T-helper 9 cell (primary cell): ENCODE measurements at regions not wholly inside any gene's neighbourhood (a gene's known extent, or its start where the extent isn't known, plus 50 kb on each side); places are given as distances from the start of the nearest gene placed in this dataset.

Experiments used
- DNase-seq: peaks from one replicate; pipeline ENCODE4 v3.0.0-alpha.2; 2020

DNA sequence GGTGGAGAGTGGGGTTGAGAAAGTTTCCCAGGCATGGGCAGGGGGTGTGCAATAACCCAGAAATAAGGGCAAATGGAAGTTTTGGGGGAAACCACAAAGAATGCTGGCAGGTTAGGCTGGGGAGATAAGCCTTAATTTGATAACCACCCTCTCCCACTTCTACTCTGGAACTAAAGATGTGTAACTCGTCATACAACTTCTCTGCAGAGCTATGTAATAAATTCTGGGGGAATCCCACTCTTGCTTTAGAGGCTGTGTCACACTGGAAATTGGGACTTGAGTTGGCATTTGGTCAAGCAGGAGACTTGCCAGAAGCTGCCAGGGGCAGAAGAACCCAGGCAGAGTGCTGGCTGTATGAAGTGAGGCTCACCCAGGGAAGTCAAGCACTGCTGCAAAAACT is 170.9 kb upstream of the CPEB2 start:
- DNase-seq, result no peak

DNA sequence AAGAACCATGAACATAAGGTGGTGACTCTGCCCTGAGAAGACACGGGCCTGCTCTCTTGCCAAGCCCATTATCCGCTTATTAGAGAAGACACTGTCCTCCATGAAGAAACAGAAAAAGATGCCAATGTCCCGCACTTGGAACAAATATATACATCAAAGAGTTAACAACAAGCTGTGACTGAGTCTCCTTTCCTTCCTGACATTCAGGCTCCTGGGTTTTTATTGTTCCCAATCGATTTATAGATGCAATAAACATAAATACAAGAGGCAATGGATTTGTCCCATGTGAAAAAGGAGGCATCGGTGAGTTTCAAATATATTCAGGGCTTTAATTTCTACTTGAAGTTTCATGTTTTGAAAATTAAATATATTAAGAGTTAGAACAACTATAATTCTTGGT is 169.2 kb upstream of the CPEB2 start:
- DNase-seq, result no peak

DNA sequence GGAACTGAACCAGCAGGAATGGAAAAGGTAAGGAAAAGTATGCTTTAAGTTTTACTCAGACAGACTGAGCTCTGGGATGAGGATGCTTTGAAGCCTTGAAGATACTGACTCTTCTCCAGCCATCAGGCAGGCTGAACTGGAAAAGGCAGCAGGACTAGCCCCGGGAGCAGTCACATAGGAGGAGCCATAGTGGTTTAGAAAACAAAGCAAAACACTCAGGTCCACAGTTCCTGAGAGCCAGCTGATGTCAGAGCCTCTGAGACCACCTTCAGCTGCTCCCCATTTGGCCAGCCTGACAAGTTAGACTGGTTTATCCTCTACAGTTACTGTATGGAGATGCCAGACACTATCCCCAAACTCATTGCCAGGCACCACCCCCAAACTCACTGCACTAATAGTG is 167.9 kb upstream of the CPEB2 start:
- DNase-seq, result no peak

DNA sequence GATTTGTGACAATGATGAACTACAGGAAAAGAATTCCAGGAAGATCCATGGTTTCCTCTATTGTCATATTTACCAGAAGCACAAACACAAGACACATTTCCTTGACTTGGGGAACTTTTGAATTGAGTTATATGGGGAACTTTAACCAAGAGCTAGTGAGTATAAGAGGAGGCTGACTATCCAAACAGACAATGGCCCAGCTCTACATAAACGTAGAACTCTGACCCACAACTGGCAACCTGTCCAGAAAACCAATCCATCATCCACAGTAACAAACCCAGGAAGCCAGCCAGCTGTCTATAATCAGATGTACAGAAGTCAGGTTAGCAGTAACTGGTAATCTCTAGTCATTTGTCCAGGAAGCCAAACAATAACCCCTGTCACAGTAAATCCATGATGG is 167.0 kb upstream of the CPEB2 start:
- DNase-seq, result no peak

DNA sequence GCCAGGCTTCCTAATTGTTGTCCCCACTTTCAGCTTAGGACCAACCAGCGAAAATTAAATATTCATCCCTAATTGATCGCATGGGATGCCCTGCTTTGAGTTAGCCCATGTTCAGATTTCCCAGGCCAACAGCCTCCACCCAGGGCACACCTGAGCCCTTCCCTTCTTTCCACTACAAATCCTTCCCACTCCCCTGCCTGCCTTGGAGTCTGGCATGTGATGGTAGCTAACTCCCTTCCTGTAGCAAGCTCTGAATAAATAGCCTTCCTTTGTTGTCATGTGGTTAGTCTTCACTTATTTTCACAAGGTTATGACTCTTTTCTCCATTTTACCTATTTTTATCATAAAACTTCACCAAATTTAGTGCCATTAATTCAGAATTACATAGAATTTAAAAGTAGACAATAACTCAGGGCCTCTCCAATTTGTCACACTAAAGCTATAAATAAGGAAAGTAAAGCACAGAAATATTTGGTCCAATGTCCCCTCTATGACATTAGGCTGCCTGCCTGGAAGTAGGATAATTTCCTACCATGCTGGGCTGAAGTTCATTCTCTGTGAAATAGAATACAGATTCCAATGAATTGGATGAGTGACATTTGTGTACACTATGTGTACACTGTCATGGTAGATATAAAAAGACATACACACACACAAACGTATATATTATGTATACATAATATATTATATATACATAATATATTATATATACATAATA is 166.4 kb upstream of the CPEB2 start:
- DNase-seq, result no peak

DNA sequence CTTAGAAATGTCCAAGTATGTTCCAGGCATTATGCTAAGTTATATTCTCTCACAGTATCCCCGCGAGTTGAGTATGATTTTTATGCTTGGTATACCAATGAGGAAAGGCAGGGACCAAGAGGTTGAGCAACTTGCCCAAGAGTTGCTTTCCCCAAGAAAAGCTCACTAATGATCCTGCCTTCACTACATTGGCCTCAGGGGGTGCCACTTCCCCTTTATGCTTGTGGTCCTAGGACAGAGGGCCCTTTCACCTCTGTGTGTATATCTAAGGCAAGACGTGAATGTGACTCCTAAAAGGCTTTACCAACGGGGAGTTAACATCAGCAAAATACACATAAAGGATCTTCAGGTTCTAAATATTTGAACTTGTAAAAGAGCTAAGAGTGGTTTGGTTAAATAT is 164.4 kb upstream of the CPEB2 start:
- DNase-seq, result no peak

DNA sequence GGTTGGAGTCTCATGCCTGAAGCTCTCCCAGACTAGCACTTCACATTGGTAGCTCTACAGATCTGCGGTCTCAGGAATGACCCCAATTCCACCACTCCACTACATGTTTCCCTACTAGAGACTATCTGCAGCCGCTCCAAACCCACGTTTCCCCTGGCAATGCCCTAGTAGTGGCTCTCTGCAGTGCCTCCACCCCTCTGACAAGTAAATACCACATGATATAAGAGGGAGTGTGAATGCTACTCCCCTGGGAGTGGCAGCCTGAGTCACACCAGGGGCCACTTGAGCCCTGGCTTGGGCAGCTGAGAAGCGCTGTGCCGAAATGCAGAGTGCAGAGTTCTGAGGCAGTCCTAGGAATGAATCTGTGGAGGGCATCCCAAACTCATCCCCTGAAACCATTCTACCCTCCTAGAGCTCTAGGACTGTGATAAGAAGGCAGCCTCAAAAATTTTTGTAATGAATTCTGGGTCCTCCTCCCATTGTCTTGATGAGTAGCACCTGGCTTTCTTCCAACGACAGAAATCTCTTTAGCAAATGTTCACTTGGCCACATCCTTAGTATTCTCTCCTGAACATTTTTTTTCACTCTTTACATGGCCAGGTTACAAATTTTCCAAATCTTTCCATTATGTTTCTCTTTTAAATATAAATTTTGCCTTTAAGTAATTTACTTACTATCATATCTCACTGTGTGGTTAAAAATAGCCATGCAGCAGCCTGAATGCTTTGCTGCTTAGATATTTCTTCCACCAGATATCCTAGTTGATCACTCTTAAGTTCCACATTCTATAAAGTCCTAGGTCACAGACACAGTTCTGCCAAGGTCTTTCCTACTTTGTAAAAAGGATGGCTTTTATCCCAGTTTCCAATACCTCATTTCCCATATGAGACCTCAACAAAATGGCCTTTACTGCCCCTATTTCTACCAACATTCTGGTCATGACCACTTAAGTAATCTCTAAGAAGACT is 160.2 kb upstream of the CPEB2 start:
- DNase-seq, result no peak

DNA sequence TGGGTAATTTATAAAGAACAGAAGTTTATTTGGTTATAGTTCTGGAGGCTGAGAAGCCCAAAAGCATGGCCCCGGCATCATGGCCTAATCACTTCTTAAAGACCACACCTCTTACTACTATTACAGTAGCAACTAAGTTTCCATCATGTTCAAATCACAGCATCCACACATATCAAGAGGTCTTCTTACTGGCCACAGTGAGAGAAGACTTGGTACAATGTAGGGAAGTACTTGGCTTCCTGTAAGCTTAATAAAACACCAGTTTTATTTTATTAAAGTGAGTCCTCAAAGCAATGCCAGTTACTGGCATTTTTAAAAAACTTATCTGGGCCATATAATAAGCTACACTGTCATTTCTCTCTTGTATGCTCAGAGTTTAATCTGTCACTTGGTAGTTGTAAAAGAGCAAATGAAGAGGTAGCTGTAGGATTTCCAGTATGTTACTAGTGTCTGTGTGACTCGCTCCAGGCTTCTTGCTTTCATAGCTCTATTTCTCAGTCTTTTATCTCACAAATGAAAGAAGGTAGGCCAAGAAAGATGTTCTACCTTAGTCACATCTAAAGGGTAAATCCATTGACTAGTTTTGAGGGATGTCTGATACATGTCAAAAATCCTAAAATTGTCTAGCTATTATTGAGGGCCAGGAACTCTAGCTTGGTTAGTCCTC is 159.2 kb upstream of the CPEB2 start:
- DNase-seq, result no peak

DNA sequence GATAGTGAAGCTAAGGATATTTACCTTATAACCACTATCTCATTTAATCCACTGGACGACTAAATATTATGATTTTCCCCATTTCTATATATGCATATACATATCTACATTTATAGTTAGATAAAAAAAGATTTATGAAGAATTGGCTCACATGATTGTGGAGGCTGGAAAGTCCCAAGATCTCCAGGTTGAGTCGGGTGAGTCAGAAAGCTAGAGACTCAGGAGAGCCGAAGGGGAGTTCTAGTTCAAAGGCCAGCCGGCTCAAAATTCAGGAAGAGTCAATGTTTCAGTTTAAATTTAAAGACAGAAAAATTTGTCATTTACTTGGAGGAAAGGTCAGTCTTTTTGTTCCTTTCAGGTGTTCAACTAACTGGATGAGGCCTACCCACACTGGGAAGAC is 158.2 kb upstream of the CPEB2 start:
- no peak for DNase-seq

DNA sequence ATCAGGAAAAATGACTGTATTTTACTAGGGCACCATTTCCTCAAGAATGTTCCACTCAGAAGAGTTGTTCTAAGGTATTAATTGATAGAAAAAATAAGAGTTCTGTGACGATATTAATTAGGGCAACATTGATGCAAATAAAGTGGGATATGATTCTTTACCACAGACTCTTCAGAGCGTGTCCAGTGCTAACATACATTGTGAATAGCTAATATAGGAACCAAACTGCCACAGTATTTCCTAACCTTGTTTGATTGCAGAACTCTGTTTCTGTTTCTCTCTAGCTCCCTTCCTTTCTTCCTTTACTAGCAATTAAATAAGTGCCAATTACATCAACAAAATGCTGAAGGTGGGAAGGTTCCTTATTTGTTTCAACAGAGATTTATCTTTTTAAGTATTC is 154.1 kb upstream of the CPEB2 start:
- no peak for DNase-seq

DNA sequence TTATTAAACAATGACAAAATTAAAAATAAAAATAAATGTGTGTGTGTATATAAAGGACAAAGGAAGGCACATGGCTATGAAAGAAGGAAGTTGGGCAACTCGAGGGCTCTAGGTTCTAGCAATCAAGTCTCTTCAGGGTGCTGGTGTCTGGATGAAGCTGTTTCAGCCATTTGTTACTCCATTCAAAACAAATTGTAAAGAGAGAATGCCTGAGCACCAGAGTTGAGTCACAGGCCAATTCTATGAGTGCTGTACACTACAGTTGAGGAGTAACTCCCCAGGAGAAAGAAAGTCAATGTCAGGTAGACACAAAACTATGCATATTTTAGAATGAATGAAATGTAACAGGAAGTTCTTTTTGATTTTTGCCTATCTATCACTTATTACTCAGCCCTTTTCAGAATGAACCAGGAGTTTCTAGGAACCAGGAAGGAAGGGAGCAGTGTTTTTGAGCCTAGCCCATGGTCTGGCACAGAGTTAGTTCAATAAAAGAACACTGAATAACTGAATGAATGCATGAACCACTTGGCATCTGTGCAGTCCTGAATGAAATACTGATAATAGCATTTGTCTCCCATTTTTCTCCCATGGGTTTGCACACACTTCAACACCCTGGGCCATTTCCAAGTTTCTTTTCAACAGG is 151.7 kb upstream of the CPEB2 start:
- no peak for DNase-seq

DNA sequence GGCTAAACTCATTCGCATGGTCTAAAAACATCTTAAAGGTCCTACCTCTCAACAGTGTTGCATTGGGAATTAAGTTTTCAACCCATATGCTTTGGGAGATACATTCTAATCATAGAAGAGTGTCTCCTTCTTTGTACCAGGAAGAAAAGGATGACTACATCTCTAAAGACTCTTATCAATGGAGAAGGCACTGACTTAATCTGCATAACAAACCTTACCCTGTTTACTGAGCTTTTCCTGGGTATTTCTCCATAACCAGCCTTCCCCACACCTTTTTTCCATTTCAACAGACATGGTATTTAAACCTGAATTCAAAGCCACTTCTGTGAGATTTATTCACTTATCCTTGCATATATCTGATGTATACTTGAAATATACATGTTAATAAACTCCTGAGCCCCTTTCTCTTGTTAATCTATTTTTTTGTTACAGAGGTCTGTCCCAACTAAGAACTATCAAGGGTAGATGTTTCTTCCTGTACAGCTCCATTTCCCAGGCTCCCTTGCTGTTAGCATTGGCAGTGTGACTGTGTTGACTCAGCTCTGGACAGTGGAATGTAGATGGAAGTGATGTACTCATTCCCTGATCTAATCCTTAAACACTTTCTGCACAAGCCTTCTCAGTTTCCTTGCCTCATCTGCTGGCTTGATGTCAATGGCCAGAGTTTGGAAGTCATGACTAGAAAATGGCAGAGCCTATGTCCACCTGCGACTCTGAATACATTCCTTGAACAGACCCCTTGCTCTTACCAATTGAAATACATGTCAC is 148.9 kb upstream of the CPEB2 start:
- DNase-seq, result no peak

DNA sequence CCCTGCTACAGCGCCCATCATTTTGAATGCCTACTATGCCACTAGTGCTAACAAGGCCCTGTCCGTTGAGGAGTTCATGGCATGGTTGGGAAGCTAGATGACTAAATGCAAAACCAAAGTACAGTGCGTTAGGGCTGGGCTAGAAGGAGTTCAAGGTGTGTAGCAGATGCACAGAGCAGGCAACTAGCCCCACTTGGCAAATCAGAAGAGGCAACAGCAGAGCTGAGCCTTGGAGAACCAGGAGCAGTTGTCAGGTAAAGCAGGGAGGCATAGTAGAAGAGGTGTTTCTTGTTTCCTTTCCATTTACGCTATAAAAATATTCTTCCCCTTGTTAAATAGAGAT is 146.6 kb upstream of the CPEB2 start:
- DNase-seq, result no peak

DNA sequence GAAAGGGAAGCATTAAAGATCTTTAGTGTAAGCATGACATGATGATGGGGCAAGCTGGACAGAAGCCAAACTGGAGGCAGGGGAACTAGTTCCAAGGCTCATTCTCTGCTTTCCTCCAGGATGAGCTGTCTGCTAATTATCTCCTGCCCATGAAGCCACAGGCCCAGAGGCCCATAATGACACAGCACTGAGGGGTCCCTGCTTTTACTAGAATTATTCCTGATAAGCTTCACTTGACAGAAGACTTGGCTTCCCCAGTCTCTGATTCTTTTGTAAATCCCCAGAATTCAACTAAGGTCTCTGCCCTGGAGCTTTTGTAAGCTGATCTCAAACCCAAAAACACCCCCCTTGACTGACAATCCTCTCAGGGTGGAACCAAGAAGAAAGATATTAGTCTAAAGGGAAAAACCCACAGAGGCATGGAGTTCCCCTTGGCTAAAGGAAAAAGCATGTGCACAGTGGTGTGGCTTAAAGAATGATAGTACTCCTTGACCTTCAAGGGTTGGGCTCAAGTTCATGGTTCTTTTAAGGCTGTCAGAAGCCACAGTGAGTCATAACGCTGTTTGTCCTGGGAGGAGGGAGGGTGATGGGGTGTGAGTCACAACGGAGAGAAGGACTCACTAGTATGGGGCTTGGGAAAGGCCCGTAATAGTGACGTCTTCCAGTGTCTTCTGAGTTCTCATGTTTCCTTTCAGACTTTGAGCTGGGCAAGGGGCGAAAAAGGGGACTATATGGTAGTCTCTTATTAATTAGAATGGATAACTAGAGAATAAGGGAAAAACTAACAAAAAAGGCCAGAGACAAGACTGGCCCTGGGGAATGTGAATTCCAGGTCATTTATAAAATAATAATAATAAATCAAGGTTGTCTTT is 146.0 kb upstream of the CPEB2 start:
- no peak for DNase-seq

DNA sequence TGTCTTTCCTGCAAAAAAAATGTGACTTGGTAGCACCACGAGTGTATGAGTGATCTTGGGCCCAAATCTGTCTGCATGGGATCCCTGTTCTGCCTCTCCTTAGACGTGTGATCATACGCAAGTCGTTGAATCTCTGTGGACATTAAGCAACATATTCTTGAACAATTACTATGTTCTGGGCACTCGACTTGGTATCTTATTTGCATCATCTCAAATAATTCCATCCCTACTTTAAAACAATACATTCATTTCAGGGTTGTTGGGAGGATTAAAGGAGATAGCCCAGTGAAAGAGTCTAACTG is 145.4 kb upstream of the CPEB2 start:
- DNase-seq, result no peak

DNA sequence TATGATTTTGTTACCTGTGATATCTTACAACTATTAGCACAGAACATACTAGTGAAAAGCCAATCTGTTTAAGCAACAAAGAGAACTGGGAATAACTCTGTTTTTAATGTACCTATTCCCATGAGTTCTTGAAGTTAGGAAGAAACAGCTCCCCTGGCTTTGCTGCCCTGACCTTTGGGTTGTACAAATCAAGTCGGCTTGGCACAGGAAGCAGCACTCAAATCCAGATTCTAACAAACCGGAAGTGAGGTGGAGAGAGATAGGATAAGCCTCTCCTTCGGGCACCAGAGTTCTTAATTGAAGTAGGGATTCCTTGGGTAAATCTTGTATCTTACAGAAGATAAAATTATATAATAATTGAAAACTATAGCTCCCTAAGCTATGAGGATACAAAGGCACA is 144.8 kb upstream of the CPEB2 start:
- DNase-seq, result no peak

DNA sequence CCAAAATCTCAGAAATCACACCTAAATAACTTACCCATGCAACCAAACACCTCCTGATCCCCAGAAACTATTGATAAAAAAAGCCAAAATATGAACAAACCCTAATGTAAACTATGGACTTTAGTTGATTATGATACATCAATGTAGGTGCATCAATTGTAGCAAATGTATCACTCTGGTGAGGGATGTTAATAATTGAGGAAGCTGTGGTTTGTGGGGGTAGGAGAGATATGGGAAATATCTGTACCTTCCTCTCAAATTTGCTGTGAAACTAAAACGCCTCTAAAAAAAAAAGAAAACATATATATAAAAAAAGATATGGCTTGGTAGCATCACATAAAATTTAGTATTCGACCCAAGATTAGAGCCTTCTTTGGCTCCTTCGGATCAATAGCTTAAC is 144.3 kb upstream of the CPEB2 start:
- no peak for DNase-seq

DNA sequence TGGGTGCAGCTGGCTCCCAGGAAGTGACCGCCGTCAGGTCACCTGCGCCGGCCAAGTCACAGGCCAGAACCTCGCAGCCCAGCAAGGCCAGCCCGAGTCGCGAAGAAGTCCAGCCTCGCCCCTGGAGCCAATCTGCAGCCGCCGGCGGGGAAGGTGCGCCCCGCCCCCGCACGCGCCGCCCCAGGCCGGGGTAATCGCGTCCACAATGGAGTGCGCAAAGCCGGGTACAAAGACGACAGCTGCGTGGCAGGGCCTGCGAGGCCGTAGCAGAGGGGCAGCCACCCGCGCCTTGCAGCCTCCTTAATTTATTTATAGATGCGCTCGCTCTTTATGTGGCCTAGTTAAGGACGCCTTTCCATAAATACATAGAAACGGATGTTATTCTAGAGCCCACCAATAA is 139.4 kb upstream of the CPEB2 start:
- DNase-seq, result no peak

DNA sequence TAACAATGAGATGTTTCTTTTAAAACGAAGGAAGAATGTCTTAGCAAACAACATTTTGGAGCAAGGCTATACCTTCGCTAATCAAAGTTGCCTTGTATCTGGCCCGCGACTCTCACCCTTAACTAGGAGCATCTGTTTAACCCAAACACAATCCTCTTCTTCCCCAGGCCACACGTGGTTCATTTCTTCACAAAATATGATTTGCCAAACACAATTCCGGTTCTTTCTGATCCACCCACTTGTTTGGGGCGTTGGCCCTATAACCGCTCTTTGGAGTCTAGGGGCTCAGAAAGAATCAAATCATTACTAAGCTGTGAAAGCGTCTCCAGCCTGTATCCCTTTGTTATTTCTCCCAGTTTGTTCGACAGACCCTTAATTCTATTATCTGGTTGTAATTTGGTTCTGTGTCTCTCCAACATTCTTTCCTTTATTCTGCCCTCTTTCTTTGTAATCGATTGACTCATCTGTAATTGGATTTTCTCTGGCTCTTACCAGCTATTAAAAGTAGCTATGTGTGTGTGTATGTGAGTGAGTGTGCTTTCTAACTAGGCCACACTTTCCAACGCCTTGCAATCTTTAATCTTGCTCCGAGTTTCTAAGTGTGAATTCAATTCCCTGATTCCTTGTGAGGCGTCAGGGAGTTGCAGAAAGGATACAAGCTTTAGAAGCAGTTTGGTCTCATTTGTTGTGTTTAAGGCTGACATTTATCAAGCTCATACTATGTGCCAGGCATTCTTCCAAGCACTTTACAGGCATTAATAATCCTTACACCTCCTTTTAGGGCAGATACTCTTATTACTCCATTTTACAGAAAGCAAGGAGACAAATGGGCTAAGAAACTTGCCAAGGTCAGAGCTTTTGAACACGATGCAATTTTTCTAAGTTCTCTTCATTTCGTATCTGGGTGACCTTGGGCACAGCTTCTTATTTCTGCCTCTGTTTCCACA is 138.6 kb upstream of the CPEB2 start:
- DNase-seq, result no peak

DNA sequence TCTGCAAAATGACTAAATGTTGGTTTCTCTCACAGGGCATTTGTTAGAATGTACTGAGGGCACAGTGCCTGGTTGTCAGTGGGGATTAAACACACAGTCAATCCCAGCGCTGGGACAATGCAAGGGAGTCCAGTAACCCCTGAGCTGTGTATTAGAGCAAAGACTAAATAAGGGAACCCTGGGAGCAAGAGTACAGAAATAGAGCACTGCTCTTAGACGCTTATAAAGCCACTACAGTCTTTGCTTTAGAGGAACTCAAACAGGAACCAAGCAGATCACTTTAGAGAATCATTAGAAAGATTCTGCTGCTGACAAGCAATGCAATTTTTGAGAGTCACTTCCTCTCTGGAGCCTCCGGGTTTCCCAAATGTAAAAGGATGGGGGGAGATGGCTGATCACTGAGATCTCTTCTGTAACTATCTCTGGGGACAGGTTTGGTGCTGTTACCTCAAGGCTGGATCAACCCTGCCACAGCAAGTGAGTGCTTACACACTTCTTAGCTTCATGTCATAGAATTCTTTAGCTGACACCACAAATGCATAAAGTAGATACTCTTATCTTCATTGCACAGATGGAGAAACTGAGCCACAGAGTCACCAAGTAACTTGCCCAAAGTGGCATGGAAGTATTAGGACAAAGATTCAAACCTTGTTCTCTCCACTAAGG is 137.8 kb upstream of the CPEB2 start:
- DNase-seq, result no peak
